ENCODE measurements at regions not wholly inside any gene's neighbourhood (a gene's known extent, or its start where the extent isn't known, plus 50 kb on each side); places are given as distances from the start of the nearest gene placed in this dataset.

DNA sequence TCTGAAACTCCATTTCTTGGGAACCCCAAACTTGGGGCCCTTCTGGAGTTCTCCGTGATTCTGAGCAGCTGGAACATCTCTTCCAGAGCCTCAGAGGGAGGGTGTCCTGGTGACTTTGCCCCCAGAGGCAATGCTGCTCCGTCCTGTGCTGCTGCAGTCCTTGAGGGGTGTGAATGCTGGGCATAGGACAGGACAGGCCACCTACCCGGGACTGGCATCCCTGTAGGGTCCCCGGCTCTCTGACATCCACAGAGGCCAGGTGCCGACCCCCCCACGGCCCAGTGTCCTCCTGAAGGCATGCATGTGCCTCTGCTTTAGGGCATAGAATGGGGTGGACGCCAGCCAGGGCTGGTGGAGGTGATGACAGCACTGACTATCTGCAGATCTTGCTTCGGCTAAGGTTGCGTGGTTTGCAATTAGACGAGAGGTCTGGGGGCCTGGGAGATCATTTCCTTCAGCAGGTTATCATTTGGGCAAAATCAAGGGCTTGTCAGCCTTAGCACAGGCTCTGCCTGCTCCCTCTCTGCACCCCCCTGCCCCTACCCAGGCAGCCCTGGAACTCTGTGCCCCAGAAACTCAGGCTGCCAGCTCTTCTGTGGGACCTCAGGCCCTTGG, 136.9 kb upstream of the GPR26 start:
- TF ChIP-seq POLR2A (IDR thresholded peaks at IDR 0.05; ENCODE audit: low read depth, low read length) (no peak), POLR2AphosphoS5 (IDR thresholded peaks at IDR 0.05; ENCODE audit: low read depth, low read length) (no peak), TAF1 (IDR thresholded peaks at IDR 0.05; ENCODE audit: low read depth, low read length) (no peak), SPI1 (IDR thresholded peaks at IDR 0.05; ENCODE audit: low read depth, low read length) (no peak), PAX5 (IDR thresholded peaks at IDR 0.05; ENCODE audit: insufficient read depth, low read length, severe bottlenecking) (no peak)
